IPS-20b (cell line): ENCODE measurements at regions not wholly inside any gene's neighbourhood (a gene's known extent, or its start where the extent isn't known, plus 50 kb on each side); places are given as distances from the start of the nearest gene placed in this dataset.

Experiments used
- H3K27ac ChIP-seq: one replicate; pipeline ENCODE4 v1.5.1; 2013; ENCODE audit warnings: low read length
- H3K27me3 ChIP-seq: 2 replicates; pipeline ENCODE4 v1.6.1; 2013; ENCODE audit warnings: mild to moderate bottlenecking, low read length, inconsistent platforms; ENCODE audit not compliant: insufficient read depth
- H3K36me3 ChIP-seq: 2 replicates; pipeline ENCODE4 v1.6.1; 2013; ENCODE audit warnings: low read depth, mild to moderate bottlenecking, inconsistent platforms, low read length, moderate library complexity; ENCODE audit not compliant: insufficient read depth
- H3K4me1 ChIP-seq: 2 replicates; pipeline ENCODE4 v1.6.1; 2013; ENCODE audit warnings: mild to moderate bottlenecking, control low read depth, inconsistent platforms, low read length, moderate library complexity; ENCODE audit not compliant: insufficient read depth
- H3K4me3 ChIP-seq: 2 replicates; pipeline ENCODE4 v1.5.1; 2013; ENCODE audit warnings: mild to moderate bottlenecking, low read length, inconsistent platforms
- H3K9ac ChIP-seq: 2 replicates; pipeline ENCODE4 v1.6.1; 2013; ENCODE audit warnings: low read depth, mild to moderate bottlenecking, inconsistent platforms, low read length, moderate library complexity
- H3K9me3 ChIP-seq: 2 replicates; pipeline ENCODE4 v1.6.1; 2013; ENCODE audit warnings: mild to moderate bottlenecking, low read depth, low read length, inconsistent platforms; ENCODE audit not compliant: insufficient read depth

GRCh38 chr9:120045011-120045410 is 535.0 kb downstream of the CDK5RAP2 start:
- no peaks in the 10 kb centered on the region; the same call in 1 of the 2 replicates for H3K4me1 ChIP-seq
- H3K36me3 ChIP-seq, result no peaks in the 10 kb centered on the region
- no peak overlapping the region for H3K4me3 ChIP-seq
- H3K27me3 ChIP-seq, result no peaks in the 10 kb centered on the region
- H3K9me3 ChIP-seq, result no peaks in the 10 kb centered on the region; the same call in 1 of the 2 replicates
- no peak overlapping the region for H3K9ac ChIP-seq
- H3K27ac ChIP-seq, result no peak overlapping the region

- Histone ChIP-seq H3K9me3 (no peaks in the 10 kb centered on the region; the same call in 1 of the 2 replicates), H3K4me3 (no peak overlapping the region), H3K9ac (no peak overlapping the region), H3K27ac (no peak overlapping the region), H3K4me1 (peaks cover 8% of the 10 kb centered on the region; the same call in 1 of the 2 replicates), H3K36me3 (no peaks in the 10 kb centered on the region), H3K27me3 (no peaks in the 10 kb centered on the region)
These were observed 536.5 kb downstream of the CDK5RAP2 start for GRCh38 chr9:120043448-120043847.

GRCh38 chr9:120040896-120041295 is 539.1 kb downstream of the CDK5RAP2 start:
- Histone ChIP-seq H3K9me3 (no peaks in the 10 kb centered on the region), H3K9ac (no peak overlapping the region), H3K36me3 (no peaks in the 10 kb centered on the region), H3K4me3 (no peak overlapping the region), H3K4me1 (peaks cover 8% of the 10 kb centered on the region; the same call in 1 of the 2 replicates), H3K27me3 (no peaks in the 10 kb centered on the region), H3K27ac (no peak overlapping the region)

DNA sequence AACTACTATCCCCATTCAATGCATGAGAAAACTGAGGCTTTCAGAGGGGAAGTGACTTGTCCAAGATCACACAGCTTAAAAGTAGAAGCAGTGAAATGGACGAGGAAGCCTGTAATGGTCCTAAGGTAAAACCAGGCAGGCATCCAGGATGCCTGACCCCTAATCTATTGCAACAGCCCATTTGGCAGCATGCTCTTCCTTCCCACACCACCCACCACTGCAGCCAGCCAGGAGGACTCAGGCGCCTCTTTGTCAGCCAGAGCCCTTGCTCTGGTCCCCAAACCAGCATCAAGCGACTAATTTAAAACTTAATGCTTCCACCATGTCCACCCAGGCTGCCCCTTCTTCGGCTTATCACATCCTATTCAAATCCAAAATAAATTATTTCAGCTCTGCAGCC is 541.6 kb downstream of the CDK5RAP2 start:
- Histone ChIP-seq H3K9ac (no peak overlapping the region), H3K9me3 (no peaks in the 10 kb centered on the region), H3K4me3 (no peak overlapping the region), H3K36me3 (no peaks in the 10 kb centered on the region), H3K27ac (no peak overlapping the region), H3K27me3 (no peaks in the 10 kb centered on the region), H3K4me1 (peaks cover 8% of the 10 kb centered on the region; the same call in 1 of the 2 replicates)

DNA sequence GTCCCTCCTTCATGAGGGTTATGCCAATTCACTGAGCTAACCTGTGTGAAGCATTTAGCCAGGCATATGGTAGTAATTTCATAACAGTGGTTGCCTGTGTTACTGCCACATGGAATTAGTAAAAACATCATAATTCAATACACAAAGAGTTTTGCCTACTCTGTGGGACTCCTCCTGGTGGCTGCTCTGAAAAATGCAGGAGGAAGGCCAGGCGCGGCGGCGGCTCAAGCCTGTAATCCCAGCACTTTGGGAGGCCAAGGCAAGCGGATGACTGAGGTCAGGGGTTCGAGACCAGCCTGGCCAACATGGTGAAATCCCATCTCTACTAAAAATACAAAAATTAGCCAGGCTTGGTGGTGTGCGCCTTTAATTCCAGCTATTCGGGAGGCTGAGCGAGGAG is 547.3 kb downstream of the CDK5RAP2 start:
- no peak overlapping the region for H3K4me3 ChIP-seq
- H3K9me3 ChIP-seq, result no peaks in the 10 kb centered on the region
- peaks cover 1% of the 10 kb centered on the region; the same call in 1 of the 2 replicates for H3K4me1 ChIP-seq
- H3K27ac ChIP-seq, result no peak overlapping the region
- no peaks in the 10 kb centered on the region for H3K36me3 ChIP-seq
- no peaks in the 10 kb centered on the region for H3K27me3 ChIP-seq
- no peak overlapping the region for H3K9ac ChIP-seq

- no peak overlapping the region for H3K27ac ChIP-seq
- H3K9ac ChIP-seq, result no peak overlapping the region
- H3K27me3 ChIP-seq, result no peaks in the 10 kb centered on the region
- H3K9me3 ChIP-seq, result no peaks in the 10 kb centered on the region
- peaks cover 7% of the 10 kb centered on the region; the same call in 1 of the 2 replicates for H3K4me1 ChIP-seq
- no peaks in the 10 kb centered on the region for H3K36me3 ChIP-seq
- no peak overlapping the region for H3K4me3 ChIP-seq
These were observed 549.1 kb downstream of the CDK5RAP2 start for GRCh38 chr9:120030847-120031246.

GRCh38 chr9:120018550-120018949 is 561.4 kb downstream of the CDK5RAP2 start:
- Histone ChIP-seq H3K27ac (no peak overlapping the region), H3K4me3 (no peak overlapping the region), H3K36me3 (no peaks in the 10 kb centered on the region), H3K4me1 (no peaks in the 10 kb centered on the region), H3K9me3 (no peaks in the 10 kb centered on the region), H3K27me3 (no peaks in the 10 kb centered on the region), H3K9ac (no peak overlapping the region)

- Histone ChIP-seq H3K4me1 (no peaks in the 10 kb centered on the region), H3K9me3 (no peaks in the 10 kb centered on the region), H3K27ac (no peak overlapping the region), H3K27me3 (no peaks in the 10 kb centered on the region), H3K4me3 (no peak overlapping the region), H3K9ac (no peak overlapping the region), H3K36me3 (no peaks in the 10 kb centered on the region)
These were observed 561.9 kb downstream of the CDK5RAP2 start for GRCh38 chr9:120018037-120018436.

GRCh38 chr9:120016231-120016630 is 563.7 kb downstream of the CDK5RAP2 start:
- Histone ChIP-seq H3K9me3 (no peaks in the 10 kb centered on the region), H3K36me3 (no peaks in the 10 kb centered on the region), H3K4me3 (no peak overlapping the region), H3K27me3 (no peaks in the 10 kb centered on the region), H3K9ac (no peak overlapping the region), H3K27ac (no peak overlapping the region), H3K4me1 (no peaks in the 10 kb centered on the region)

DNA sequence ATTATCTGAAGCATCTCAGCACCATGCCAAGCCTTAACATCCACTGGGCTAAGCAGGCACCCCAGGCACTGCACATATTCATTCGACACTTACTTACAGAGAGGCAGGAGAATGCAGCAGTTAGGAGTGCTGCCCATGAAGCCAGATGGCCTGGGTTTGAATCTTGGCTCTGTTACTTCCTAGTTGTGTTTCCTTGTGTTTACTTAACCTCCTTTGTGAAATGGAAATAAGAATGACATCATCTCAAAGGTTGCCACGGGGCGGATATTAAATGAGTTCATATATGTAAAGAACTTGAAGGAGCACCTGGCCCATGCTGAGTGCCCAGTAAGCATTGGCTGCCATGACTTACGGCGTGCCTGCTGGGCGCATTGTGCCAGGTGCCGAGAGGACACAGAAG is 565.2 kb downstream of the CDK5RAP2 start:
- no peaks in the 10 kb centered on the region for H3K9me3 ChIP-seq
- no peaks in the 10 kb centered on the region for H3K36me3 ChIP-seq
- no peak overlapping the region for H3K4me3 ChIP-seq
- H3K27ac ChIP-seq, result no peak overlapping the region
- no peaks in the 10 kb centered on the region for H3K4me1 ChIP-seq
- no peaks in the 10 kb centered on the region for H3K27me3 ChIP-seq
- H3K9ac ChIP-seq, result no peak overlapping the region

GRCh38 chr9:120009856-120010255 is 570.1 kb downstream of the CDK5RAP2 start:
- Histone ChIP-seq H3K4me3 (no peak overlapping the region), H3K4me1 (no peaks in the 10 kb centered on the region), H3K27ac (no peak overlapping the region), H3K27me3 (no peaks in the 10 kb centered on the region), H3K9me3 (no peaks in the 10 kb centered on the region), H3K36me3 (no peaks in the 10 kb centered on the region), H3K9ac (no peak overlapping the region)

DNA sequence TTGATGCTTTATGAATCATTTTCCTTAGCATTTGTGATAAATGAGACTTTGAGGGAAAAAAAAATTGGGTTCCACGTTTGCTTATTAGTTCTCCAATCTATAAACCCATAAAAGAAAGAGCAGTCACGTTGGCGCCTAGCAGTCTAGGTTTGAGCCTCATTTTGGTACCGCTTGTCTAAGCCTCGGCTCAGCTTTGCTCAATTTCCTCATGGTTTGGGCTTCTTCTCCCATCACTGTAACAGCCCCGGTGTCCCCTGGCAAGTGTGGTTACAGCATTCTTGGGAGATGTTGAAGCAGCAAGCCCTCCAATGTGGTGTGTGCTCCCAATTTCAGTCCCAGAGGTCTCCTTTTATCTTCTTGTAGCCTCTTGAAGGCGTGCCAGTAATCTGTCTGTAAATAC is 578.4 kb downstream of the CDK5RAP2 start:
- Histone ChIP-seq H3K9ac (no peak overlapping the region), H3K27me3 (no peaks in the 10 kb centered on the region), H3K36me3 (no peaks in the 10 kb centered on the region), H3K9me3 (no peaks in the 10 kb centered on the region), H3K4me3 (no peak overlapping the region), H3K4me1 (no peaks in the 10 kb centered on the region), H3K27ac (no peak overlapping the region)

- Histone ChIP-seq H3K4me1 (no peaks in the 10 kb centered on the region), H3K27me3 (no peaks in the 10 kb centered on the region), H3K4me3 (no peak overlapping the region), H3K27ac (no peak overlapping the region), H3K36me3 (no peaks in the 10 kb centered on the region), H3K9ac (no peak overlapping the region), H3K9me3 (no peaks in the 10 kb centered on the region)
These were observed 581.4 kb downstream of the CDK5RAP2 start for GRCh38 chr9:119998614-119999013.
